HCT116 (cell line): ENCODE measurements at regions not wholly inside any gene's neighbourhood (a gene's known extent, or its start where the extent isn't known, plus 50 kb on each side); places are given as distances from the start of the nearest gene placed in this dataset.

Experiments
- ATAC-seq: fragments of 200-7000 bp; cut with Tn5 transposase; 2 replicates; pipeline ENCODE4 v1.9.1; 2020; ENCODE audit warnings: mild to moderate bottlenecking, moderate library complexity
- BruUV-seq: library from RNA; stranded (reverse); fragments of 400-500 nt; replicated peaks from 2 replicates; lab custom pipeline; 2021; lab: Mats Ljungman, UMichigan
- CTCF ChIA-PET: fragments of 300-600 bp; sonication (Branson Sonifier 250); formaldehyde crosslinking; loops from one replicate; lab custom pipeline; 2021; ENCODE audit warnings: antibody characterized with exemption; lab: Charles Lee
- POLR2A ChIA-PET: fragments of 300-600, 350-600 bp; sonication (Branson Sonifier 250); formaldehyde crosslinking; loops from one replicate; lab custom pipeline; 2021; ENCODE audit warnings: antibody characterized with exemption; lab: Charles Lee
- RAD21 ChIA-PET, 2 experiments: fragments of 300-600 bp; sonication (Branson Sonifier 250); formaldehyde crosslinking; loops; one replicate each; lab custom pipeline; 2023; ENCODE audit warnings: low total read pairs in 2 of 2; ENCODE audit not compliant: uncharacterized antibody in 2 of 2, unreplicated experiment in 2 of 2, low non-redundant PET in 1 of 2; lab: Charles Lee
- DNase-seq: peaks from one replicate; pipeline ENCODE4 v3.0.0-alpha.2; 2010; ENCODE audit warnings: low read depth, low spot score
- H2AFZ ChIP-seq: fragments of 200-600 bp; shearing (Covaris generic), sonication (generic); 2 replicates; pipeline ENCODE4 v1.6.1; 2017; ENCODE audit warnings: low read depth, mixed run types, mixed read lengths, antibody characterized with exemption, low read length; ENCODE audit not compliant: poor library complexity, severe bottlenecking
- H3K27ac ChIP-seq: 2 replicates; pipeline ENCODE4 v1.5.1; 2012; ENCODE audit warnings: low read depth, low read length
- H3K27me3 ChIP-seq: fragments of 200-600 bp; sonication (generic); 2 replicates; pipeline ENCODE4 v1.6.1; 2016; ENCODE audit warnings: mixed run types, low read length, mixed read lengths; ENCODE audit not compliant: insufficient read depth
- H3K36me3 ChIP-seq, 2 experiments: fragments of 200-500 bp in 1 of 2; fragments of 200-600 bp in 1 of 2; sonication (Bioruptor generic) in 1 of 2; sonication (generic) in 1 of 2; 2 replicates each; pipeline versions ENCODE4 v1.5.1 to v1.6.1; 2014 to 2016; ENCODE audit warnings: low read length in 2 of 2, inconsistent platforms in 1 of 2, mixed read lengths in 1 of 2, mixed run types in 1 of 2; ENCODE audit not compliant: insufficient read depth in 2 of 2, control insufficient read depth in 1 of 2
- H3K4me1 ChIP-seq, 2 experiments: fragments of 200-600 bp in 1 of 2; sonication (generic) in 1 of 2; 2 replicates each; pipeline versions ENCODE4 v1.5.1 to v1.6.1; 2012 to 2017; ENCODE audit warnings: low read length in 2 of 2, inconsistent platforms in 1 of 2, mild to moderate bottlenecking in 1 of 2, mixed read lengths in 1 of 2, mixed run types in 1 of 2, moderate library complexity in 1 of 2; ENCODE audit not compliant: insufficient read depth in 2 of 2, control insufficient read depth in 1 of 2
- H3K4me2 ChIP-seq: fragments of 200-600 bp; sonication (generic); 2 replicates; pipeline ENCODE4 v1.6.1; 2017; ENCODE audit warnings: mixed run types, low read length, mixed read lengths
- H3K4me3 ChIP-seq, 2 experiments: fragments of 200-600 bp in 1 of 2; sonication (generic) in 1 of 2; replicated peaks in 1 of 2; 2 replicates each; pipeline ENCODE4 v1.5.1; 2011 to 2016; ENCODE audit warnings: low read length in 2 of 2, control low read depth in 1 of 2, low read depth in 1 of 2, mild to moderate bottlenecking in 1 of 2, mixed read lengths in 1 of 2, mixed run types in 1 of 2
- H3K79me2 ChIP-seq: fragments of 200-600 bp; sonication (generic); 2 replicates; pipeline ENCODE4 v1.6.1; 2017; ENCODE audit warnings: mild to moderate bottlenecking, mixed run types, low read length, moderate library complexity, mixed read lengths; ENCODE audit not compliant: insufficient read depth
- H3K9ac ChIP-seq: fragments of 200-600 bp; sonication (generic); 2 replicates; pipeline ENCODE4 v1.6.1; 2016; ENCODE audit warnings: low read length, mixed read lengths
- H3K9me2 ChIP-seq: fragments of 200-600 bp; sonication (generic), shearing (Covaris generic); 2 replicates; pipeline ENCODE4 v1.6.1; 2017; ENCODE audit warnings: mixed run types, mild to moderate bottlenecking, moderate library complexity; ENCODE audit not compliant: insufficient read depth
- H3K9me3 ChIP-seq, 2 experiments: fragments of 200-500 bp in 1 of 2; fragments of 200-600 bp in 1 of 2; sonication (Bioruptor generic) in 1 of 2; sonication (generic) in 1 of 2; 2 replicates each; pipeline ENCODE4 v1.6.1; 2014 to 2017; ENCODE audit warnings: low read length in 2 of 2, mixed read lengths in 2 of 2, inconsistent platforms in 1 of 2, low read depth in 1 of 2, mild to moderate bottlenecking in 1 of 2, mixed run types in 1 of 2, moderate library complexity in 1 of 2; ENCODE audit not compliant: control insufficient read depth in 1 of 2, insufficient read depth in 1 of 2
- H4K20me1 ChIP-seq: fragments of 200-600 bp; sonication (generic), shearing (Covaris generic); 2 replicates; pipeline ENCODE4 v1.6.1; 2017; ENCODE audit warnings: mixed run types, mild to moderate bottlenecking, moderate library complexity; ENCODE audit not compliant: insufficient read depth
- ATF3 ChIP-seq: IDR thresholded peaks from 2 replicates; pipeline ENCODE4 v1.6.1; 2012
- CBX3 ChIP-seq: IDR thresholded peaks from 2 replicates; pipeline ENCODE4 v1.6.1; 2012; ENCODE audit warnings: low read depth
- CTCF ChIP-seq, 3 experiments: fragments of 200-600 bp in 1 of 3; sonication (generic) in 1 of 3; IDR thresholded peaks in 2 of 3; conservative IDR thresholded peaks in 1 of 3; 2 replicates each; pipeline ENCODE4 v1.5.1; 2012 to 2017; ENCODE audit warnings: low read depth in 2 of 3, low read length in 2 of 3, antibody characterized with exemption in 1 of 3, borderline replicate concordance in 1 of 3, control low read depth in 1 of 3, mild to moderate bottlenecking in 1 of 3, mixed read lengths in 1 of 3, mixed run types in 1 of 3, moderate library complexity in 1 of 3; ENCODE audit not compliant: insufficient read depth in 1 of 3
- EZH2 ChIP-seq: fragments of 200-600 bp; sonication (generic); IDR thresholded peaks from 2 replicates; pipeline ENCODE4 v1.6.1; 2017; ENCODE audit warnings: antibody characterized with exemption, mixed run types
- EZH2phosphoT487 ChIP-seq: fragments of 200-600 bp; IDR thresholded peaks from 2 replicates; pipeline ENCODE4 v1.6.1; 2018; ENCODE audit warnings: antibody characterized with exemption, borderline replicate concordance
- FOSL1 ChIP-seq: IDR thresholded peaks from 2 replicates; pipeline ENCODE4 v1.6.1; 2012; ENCODE audit warnings: low read depth
- JUND ChIP-seq: IDR thresholded peaks from 2 replicates; pipeline ENCODE4 v1.6.1; 2012
- RAD21 ChIP-seq: IDR thresholded peaks from 2 replicates; pipeline ENCODE4 v1.6.1; 2012; ENCODE audit warnings: low read depth, mild to moderate bottlenecking
- SP1 ChIP-seq: IDR thresholded peaks from 2 replicates; pipeline ENCODE4 v1.6.1; 2012; ENCODE audit warnings: low read depth
- TCF7L2 ChIP-seq: IDR thresholded peaks from 2 replicates; pipeline ENCODE4 v1.7.0; 2011; ENCODE audit warnings: borderline replicate concordance, inconsistent platforms; ENCODE audit not compliant: insufficient read depth, insufficient read length; ENCODE audit errors: extremely low read depth
- YY1 ChIP-seq: IDR thresholded peaks from 2 replicates; pipeline ENCODE4 v1.6.1; 2011; ENCODE audit warnings: low read length, low read depth, moderate library complexity, mild to moderate bottlenecking; ENCODE audit not compliant: insufficient replicate concordance; ENCODE audit errors: extremely low read depth
- intact Hi-C: fragments of 100-400 bp; cut with micrococcal nuclease; formaldehyde crosslinking; loops from 2 replicates; pipeline ENCODE4 v1.10.0; 2022

GRCh38 chr11:104338186-104338585 lies 174.2 kb upstream of the PDGFD start:
- no peak overlapping the region for H2AFZ ChIP-seq

More at GRCh38 chr11:104338186-104338585, 174.2 kb upstream of the PDGFD start:
- H3K9ac ChIP-seq: no peak overlapping the region
- no peak for ATAC-seq
- H3K27ac ChIP-seq: no peak overlapping the region
- H3K27me3 ChIP-seq: no peaks in the 10 kb centered on the region
- H3K4me2 ChIP-seq: no peak overlapping the region
- POLR2A ChIA-PET: no interaction called here
- no peaks in the 10 kb centered on the region for H3K4me1 ChIP-seq
- TF ChIP-seq FOSL1: no peak
- no peak for TF ChIP-seq JUND
- no peak for TF ChIP-seq YY1
- no peak for TF ChIP-seq RAD21
- TF ChIP-seq SP1: no peak
- no peak for TF ChIP-seq EZH2
- no peak for TF ChIP-seq CTCF (IDR thresholded peaks at IDR 0.05 in 2 of 3, conservative IDR thresholded peaks at IDR 0.05 in 1 of 3; ENCODE audit: borderline replicate concordance in 1 of 3, insufficient read depth in 1 of 3, low read depth in 2 of 3, low read length in 2 of 3)
- no peak for TF ChIP-seq TCF7L2
- TF ChIP-seq EZH2phosphoT487: no peak
- TF ChIP-seq ATF3: no peak
- no peak for TF ChIP-seq CBX3
- TF ChIP-seq, all 23 proteins: peak for 0
- ChIA-PET CTCF (no interaction called here), RAD21 (no interaction called here)
- Histone ChIP-seq H3K9me3 (no peaks in the 10 kb centered on the region), H4K20me1 (no peaks in the 10 kb centered on the region), H3K36me3 (no peaks in the 10 kb centered on the region), H3K4me3 (no peak overlapping the region), H3K79me2 (no peaks in the 10 kb centered on the region), H3K9me2 (no peaks in the 10 kb centered on the region)
- no TSS peak for BruUV-seq
- DNase-seq: no peak
- intact Hi-C loops: no loop called here
